Stomach (tissue), 8 donors: ENCODE measurements at regions not wholly inside any gene's neighbourhood (a gene's known extent, or its start where the extent isn't known, plus 50 kb on each side); places are given as distances from the start of the nearest gene placed in this dataset.

ENCODE experiments used
- DNase-seq, 2 donors: peaks; one replicate each; pipeline versions ENCODE4 v3.0.0 to v3.0.0-alpha.2; 2013 to 2019
- H3K27ac ChIP-seq, 5 donors: fragments of 200-600 bp in 4 of 5; sonication (generic) in 4 of 5; one replicate each; pipeline ENCODE4 v1.5.1; 2013 to 2019; ENCODE audit warnings: mild to moderate bottlenecking in 1 of 5, moderate library complexity in 1 of 5
- H3K27me3 ChIP-seq, 3 donors: fragments of 200-600 bp; sonication (generic); one replicate each; pipeline ENCODE4 v1.5.1; 2017 to 2019; ENCODE audit warnings: mixed run types in 1 of 3
- H3K36me3 ChIP-seq, 4 donors: fragments of 200-600 bp; sonication (generic); 1 replicate in 3 of 4; 2 replicates in 1 of 4; pipeline ENCODE4 v1.5.1; 2016 to 2019
- H3K4me1 ChIP-seq, 4 donors: fragments of 200-600 bp; sonication (generic); one replicate each; pipeline ENCODE4 v1.5.1; 2016 to 2019
- H3K4me3 ChIP-seq, 4 donors: fragments of 200-600 bp; sonication (generic) in 3 of 4; one replicate each; pipeline ENCODE4 v1.5.1; 2016 to 2019; ENCODE audit warnings: mild to moderate bottlenecking in 1 of 4
- H3K9me3 ChIP-seq, 4 donors: fragments of 200-600 bp; sonication (generic); one replicate each; pipeline ENCODE4 v1.5.1; 2016 to 2019
- EP300 ChIP-seq: sonication (generic); formaldehyde crosslinking; IDR thresholded peaks from one replicate; pipeline ENCODE4 v1.6.1; 2017; ENCODE audit warnings: antibody characterized with exemption
- POLR2A ChIP-seq, 4 donors: fragments of 450-650 bp; IDR thresholded peaks; one replicate each; pipeline ENCODE4 v1.6.1; 2016; ENCODE audit warnings: antibody characterized with exemption in 4 of 4, control low read depth in 2 of 4, mild to moderate bottlenecking in 1 of 4, moderate library complexity in 1 of 4
- POLR2AphosphoS5 ChIP-seq, 3 donors: sonication (generic); formaldehyde crosslinking; IDR thresholded peaks; one replicate each; pipeline ENCODE4 v1.6.1; 2016; ENCODE audit warnings: antibody characterized with exemption in 3 of 3
- WGBS, 5 donors: extraction: QIAGEN DNeasy Blood & Tissue Kit in 3 of 5; methylation state at CpG; one replicate each; pipeline versions ENCODE4 v1.1.5 to v1.1.7; 2013 to 2018; 5-methylcytosine and 5-hydroxymethylcytosine counted together
- intact Hi-C: fragments of 100-400 bp; cut with DNase I; formaldehyde crosslinking; loops from one replicate; pipeline ENCODE4 v1.15.1; 2023; ENCODE audit warnings: low total_unique reads
- TF ChIP-seq, protein P1 (sequence below), 7 experiments: fragments of 450-650 bp in 4 of 7; fragments of 200-600 bp in 3 of 7; sonication (generic) in 3 of 7; IDR thresholded peaks; one replicate each; pipeline ENCODE4 v1.5.1; 2016 to 2019; ENCODE audit warnings: antibody characterized with exemption in 7 of 7, control low read depth in 2 of 7, mild to moderate bottlenecking in 1 of 7
- donor health status: healthy with polysubstance abuse.
- donor health status: Bipolar disorder and iron deficiency.
- donor health status: healthy.

- intact Hi-C loops: no loop called here
- Histone ChIP-seq H3K27me3 (no peaks in the 10 kb centered on the region), H3K36me3 (no peaks in the 10 kb centered on the region), H3K4me3 (peak overlapping the region in 2 of 4 donors; percentile 2 to 4), H3K27ac (peak overlapping the region in 1 of 5 donors; percentile 40), H3K9me3 (no peaks in the 10 kb centered on the region), H3K4me1 (peaks cover 0 to 7% (median 1%) of the 10 kb centered on the region in 4 donors)
- 25 to 36% (median 33%) methylated on average over 21 of the region's 21 CpGs for WGBS, 5 donors
- TF ChIP-seq POLR2AphosphoS5 (IDR thresholded peaks at IDR 0.05) (no peak), POLR2A (IDR thresholded peaks at IDR 0.05) (no peak), EP300 (no peak)
- TF ChIP-seq, protein P1, sequence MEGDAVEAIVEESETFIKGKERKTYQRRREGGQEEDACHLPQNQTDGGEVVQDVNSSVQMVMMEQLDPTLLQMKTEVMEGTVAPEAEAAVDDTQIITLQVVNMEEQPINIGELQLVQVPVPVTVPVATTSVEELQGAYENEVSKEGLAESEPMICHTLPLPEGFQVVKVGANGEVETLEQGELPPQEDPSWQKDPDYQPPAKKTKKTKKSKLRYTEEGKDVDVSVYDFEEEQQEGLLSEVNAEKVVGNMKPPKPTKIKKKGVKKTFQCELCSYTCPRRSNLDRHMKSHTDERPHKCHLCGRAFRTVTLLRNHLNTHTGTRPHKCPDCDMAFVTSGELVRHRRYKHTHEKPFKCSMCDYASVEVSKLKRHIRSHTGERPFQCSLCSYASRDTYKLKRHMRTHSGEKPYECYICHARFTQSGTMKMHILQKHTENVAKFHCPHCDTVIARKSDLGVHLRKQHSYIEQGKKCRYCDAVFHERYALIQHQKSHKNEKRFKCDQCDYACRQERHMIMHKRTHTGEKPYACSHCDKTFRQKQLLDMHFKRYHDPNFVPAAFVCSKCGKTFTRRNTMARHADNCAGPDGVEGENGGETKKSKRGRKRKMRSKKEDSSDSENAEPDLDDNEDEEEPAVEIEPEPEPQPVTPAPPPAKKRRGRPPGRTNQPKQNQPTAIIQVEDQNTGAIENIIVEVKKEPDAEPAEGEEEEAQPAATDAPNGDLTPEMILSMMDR (IDR thresholded peaks at IDR 0.05): no peak
- peak in 1 of 2 donors; percentile 54 for DNase-seq
Observed at GRCh38 chr2:66070721-66071602, 364.0 kb upstream of the MEIS1 start.

GRCh38 chr2:66069937-66070720 is 364.8 kb upstream of the MEIS1 start:
- no peaks in the 10 kb centered on the region for H3K9me3 ChIP-seq
- H3K36me3 ChIP-seq: no peaks in the 10 kb centered on the region
- intact Hi-C loops: no loop called here
- H3K27me3 ChIP-seq: no peaks in the 10 kb centered on the region
- no peak for TF ChIP-seq EP300
- no peak for TF ChIP-seq POLR2AphosphoS5 (IDR thresholded peaks at IDR 0.05)
- TF ChIP-seq POLR2A (IDR thresholded peaks at IDR 0.05): no peak
- TF ChIP-seq, protein P1 (IDR thresholded peaks at IDR 0.05): no peak
- H3K4me3 ChIP-seq: no peak overlapping the region
- peak in 1 of 2 donors; percentile 3 for DNase-seq
- WGBS, 5 donors: 88 to 96% (median 90%) methylated on average over 2 of the region's 2 CpGs
- peaks cover 0 to 7% (median 1%) of the 10 kb centered on the region in 4 donors for H3K4me1 ChIP-seq
- H3K27ac ChIP-seq: no peak overlapping the region

- Histone ChIP-seq H3K27ac (no peak overlapping the region), H3K36me3 (no peaks in the 10 kb centered on the region), H3K4me1 (peaks cover 0 to 7% (median 1%) of the 10 kb centered on the region in 4 donors), H3K9me3 (no peaks in the 10 kb centered on the region), H3K27me3 (no peaks in the 10 kb centered on the region), H3K4me3 (no peak overlapping the region)
- intact Hi-C loops: no loop called here
- TF ChIP-seq EP300 (no peak), POLR2AphosphoS5 (IDR thresholded peaks at IDR 0.05) (no peak), POLR2A (IDR thresholded peaks at IDR 0.05) (no peak)
- TF ChIP-seq, protein P1 (IDR thresholded peaks at IDR 0.05): no peak
- DNase-seq: no peak
Observed at GRCh38 chr2:66066032-66066431, 368.9 kb upstream of the MEIS1 start.

- Histone ChIP-seq H3K27me3 (no peaks in the 10 kb centered on the region), H3K27ac (no peak overlapping the region), H3K4me1 (no peaks in the 10 kb centered on the region), H3K36me3 (no peaks in the 10 kb centered on the region), H3K4me3 (no peak overlapping the region), H3K9me3 (no peaks in the 10 kb centered on the region)
- TF ChIP-seq POLR2A (IDR thresholded peaks at IDR 0.05) (no peak), POLR2AphosphoS5 (IDR thresholded peaks at IDR 0.05) (no peak), EP300 (no peak)
- TF ChIP-seq, protein P1 (IDR thresholded peaks at IDR 0.05): no peak
- DNase-seq: no peak
- intact Hi-C loops: no loop called here
Observed at GRCh38 chr2:66059332-66059731, 375.6 kb upstream of the MEIS1 start.
